ENCODE measurements at regions not wholly inside any gene's neighbourhood (a gene's known extent, or its start where the extent isn't known, plus 50 kb on each side); places are given as distances from the start of the nearest gene placed in this dataset.

- TF ChIP-seq POLR2AphosphoS5 (IDR thresholded peaks at IDR 0.05; ENCODE audit: borderline replicate concordance, low read depth, low read length) (no peak), EZH2 (IDR thresholded peaks at IDR 0.05) (no peak), FOXP2 (optimal IDR thresholded peaks at IDR 0.05; ENCODE audit: control extremely low read depth, extremely low read length, insufficient read depth) (no peak)
Observed at GRCh38 chr4:147349193-147349592, 131.7 kb upstream of the EDNRA start.
